AG09309 (cell line): ENCODE measurements at regions not wholly inside any gene's neighbourhood (a gene's known extent, or its start where the extent isn't known, plus 50 kb on each side); places are given as distances from the start of the nearest gene placed in this dataset.

Experiments used
- DNase-seq: peaks from one replicate; pipeline ENCODE4 v3.0.0-alpha.2; 2010; ENCODE audit warnings: low read depth
- H3K4me3 ChIP-seq: 2 replicates; pipeline ENCODE4 v1.5.1; 2011; ENCODE audit warnings: mild to moderate bottlenecking, low read depth, low read length, moderate library complexity; ENCODE audit not compliant: control insufficient read depth
- TF ChIP-seq, protein P1 (sequence below): IDR thresholded peaks from 2 replicates; pipeline ENCODE4 v1.5.1; 2011; ENCODE audit warnings: mild to moderate bottlenecking, low read depth, low read length, inconsistent platforms; ENCODE audit not compliant: insufficient read depth, control insufficient read depth; ENCODE audit errors: missing control alignments

DNA sequence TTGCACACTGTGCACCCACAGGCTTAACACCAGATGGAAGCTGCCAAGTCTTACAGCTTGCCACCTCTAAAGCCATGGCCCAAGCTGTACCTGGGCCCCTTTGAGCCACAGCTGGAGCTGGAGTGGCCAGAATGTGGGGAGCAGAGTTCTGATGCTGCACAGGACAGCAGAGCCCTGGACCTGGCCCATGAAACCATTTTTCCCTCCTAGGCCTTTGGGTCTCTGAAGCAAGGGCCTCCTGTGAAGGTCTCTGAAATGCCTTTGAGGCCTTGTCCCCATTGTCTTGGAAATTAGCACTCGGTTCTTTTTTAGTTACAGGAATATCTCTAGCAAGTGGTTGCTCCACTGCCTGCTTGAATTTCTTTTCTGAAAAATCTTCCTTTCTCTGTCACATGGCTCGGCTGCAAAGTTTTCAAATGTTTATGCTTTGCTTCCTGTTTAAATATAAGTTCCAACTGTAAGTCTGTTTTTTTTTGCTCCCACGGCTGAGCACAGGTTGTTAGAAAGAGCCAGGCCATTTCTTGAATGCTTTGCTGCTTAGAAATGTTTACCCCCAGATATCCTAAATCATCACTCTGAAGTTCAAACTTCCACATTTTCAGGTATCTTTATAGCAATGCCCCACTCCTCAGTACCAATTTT, 156.8 kb upstream of the GORAB start:
- no peak overlapping the region for H3K4me3 ChIP-seq
- TF ChIP-seq, protein P1, sequence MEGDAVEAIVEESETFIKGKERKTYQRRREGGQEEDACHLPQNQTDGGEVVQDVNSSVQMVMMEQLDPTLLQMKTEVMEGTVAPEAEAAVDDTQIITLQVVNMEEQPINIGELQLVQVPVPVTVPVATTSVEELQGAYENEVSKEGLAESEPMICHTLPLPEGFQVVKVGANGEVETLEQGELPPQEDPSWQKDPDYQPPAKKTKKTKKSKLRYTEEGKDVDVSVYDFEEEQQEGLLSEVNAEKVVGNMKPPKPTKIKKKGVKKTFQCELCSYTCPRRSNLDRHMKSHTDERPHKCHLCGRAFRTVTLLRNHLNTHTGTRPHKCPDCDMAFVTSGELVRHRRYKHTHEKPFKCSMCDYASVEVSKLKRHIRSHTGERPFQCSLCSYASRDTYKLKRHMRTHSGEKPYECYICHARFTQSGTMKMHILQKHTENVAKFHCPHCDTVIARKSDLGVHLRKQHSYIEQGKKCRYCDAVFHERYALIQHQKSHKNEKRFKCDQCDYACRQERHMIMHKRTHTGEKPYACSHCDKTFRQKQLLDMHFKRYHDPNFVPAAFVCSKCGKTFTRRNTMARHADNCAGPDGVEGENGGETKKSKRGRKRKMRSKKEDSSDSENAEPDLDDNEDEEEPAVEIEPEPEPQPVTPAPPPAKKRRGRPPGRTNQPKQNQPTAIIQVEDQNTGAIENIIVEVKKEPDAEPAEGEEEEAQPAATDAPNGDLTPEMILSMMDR = no peak
- DNase-seq = no peak

- TF ChIP-seq, protein P1 = no peak
- no peak overlapping the region for H3K4me3 ChIP-seq
- no peak for DNase-seq
Measured at GRCh38 chr1:170376801-170377385, 155.1 kb upstream of the GORAB start.

DNA sequence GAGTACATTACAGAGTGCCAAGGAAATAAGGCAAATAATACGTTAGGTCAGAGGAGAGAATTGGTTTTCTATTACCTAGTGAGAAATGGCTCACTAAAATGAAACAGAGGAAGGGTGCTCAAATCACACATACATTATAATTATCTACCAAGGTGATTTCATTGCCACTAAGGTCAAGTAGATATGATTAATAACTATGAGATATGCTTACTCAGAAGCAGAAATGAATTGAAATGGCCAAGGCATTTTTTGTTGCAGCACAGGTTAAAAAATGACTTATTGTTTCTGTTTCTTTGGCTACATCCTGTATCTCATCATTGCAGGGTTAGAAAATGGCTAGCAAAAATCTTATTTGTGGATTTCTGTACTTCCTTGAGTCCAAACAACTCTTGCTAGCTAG, 154.5 kb upstream of the GORAB start:
- no peak for DNase-seq
- TF ChIP-seq, protein P1 = no peak
- H3K4me3 ChIP-seq = no peak overlapping the region

GRCh38 chr1:170377896-170378634, 153.9 kb upstream of the GORAB start:
- no peak for DNase-seq
- TF ChIP-seq, protein P1 = no peak
- no peak overlapping the region for H3K4me3 ChIP-seq

GRCh38 chr1:170385750-170386149, 146.2 kb upstream of the GORAB start:
- no peak for DNase-seq
- no peak overlapping the region for H3K4me3 ChIP-seq
- TF ChIP-seq, protein P1 = no peak

- TF ChIP-seq, protein P1 = no peak
- no peak overlapping the region for H3K4me3 ChIP-seq
- no peak for DNase-seq
Measured at GRCh38 chr1:170388489-170388888, 143.5 kb upstream of the GORAB start.
